ENCODE measurements at regions not wholly inside any gene's neighbourhood (a gene's known extent, or its start where the extent isn't known, plus 50 kb on each side); places are given as distances from the start of the nearest gene placed in this dataset.
"Not testable (repeated sequence)": the region's sequence is repeated elsewhere in the genome, so short reads cannot be mapped to it uniquely, and the experiment has no call there.

DNA sequence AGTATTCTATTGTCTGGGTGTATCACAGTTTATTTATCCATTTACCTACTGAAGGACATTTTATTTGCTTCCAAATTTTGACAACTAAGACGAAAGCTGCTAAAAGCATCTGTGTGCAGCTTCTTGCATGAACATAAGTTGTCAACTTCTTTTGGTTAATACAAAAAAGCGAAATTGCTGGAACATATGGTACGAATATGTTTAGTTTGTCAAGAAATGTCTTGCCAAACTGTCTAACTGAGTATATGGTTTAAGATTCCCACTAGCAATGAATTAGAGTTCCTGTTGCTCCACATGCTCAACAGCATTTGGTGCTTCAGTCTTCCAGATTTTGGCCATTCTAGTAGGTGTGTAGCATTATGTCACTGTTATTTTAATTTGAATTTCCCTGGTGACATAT, 372.3 kb upstream of the NRXN1 start:
- DNase-seq = no peak

DNA sequence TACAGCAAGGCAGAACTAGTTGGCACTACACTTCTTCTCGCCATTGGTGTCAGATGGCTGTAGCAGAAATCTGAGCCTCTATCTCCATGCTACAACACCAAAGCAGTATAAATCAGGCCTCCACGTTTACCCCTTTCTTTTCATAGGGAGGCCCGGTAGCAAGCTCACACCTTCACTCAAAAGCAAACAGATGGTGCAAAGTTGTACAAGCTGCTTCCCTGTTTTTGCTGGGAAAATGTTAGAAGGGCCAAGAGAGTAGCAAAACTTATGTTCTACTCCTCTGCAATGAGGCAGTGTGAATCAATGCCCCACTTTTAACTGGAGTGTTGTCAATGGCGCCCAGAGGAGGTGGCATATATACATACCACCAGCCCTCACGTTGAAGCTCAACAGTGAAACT, 369.6 kb upstream of the NRXN1 start:
- no peak for DNase-seq

DNA sequence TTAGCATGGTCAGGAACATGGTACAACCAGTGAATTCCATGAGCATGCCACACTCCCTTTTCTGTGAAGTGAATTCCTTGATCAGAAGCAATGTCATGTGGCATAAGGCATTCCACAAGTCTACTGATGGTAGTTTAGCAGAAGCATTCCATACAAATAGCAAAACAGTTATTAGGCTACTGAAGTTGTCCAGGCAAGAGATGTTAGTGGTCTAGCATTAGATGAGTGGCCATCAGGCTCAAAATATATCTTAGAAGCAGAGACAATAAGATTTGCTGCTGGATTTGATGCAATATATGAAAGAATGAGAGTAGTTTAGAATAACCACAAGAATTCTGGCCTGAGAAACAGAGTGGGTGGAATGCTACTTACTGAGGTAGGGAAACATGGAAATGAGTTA, 355.3 kb upstream of the NRXN1 start:
- no peak for DNase-seq

DNA sequence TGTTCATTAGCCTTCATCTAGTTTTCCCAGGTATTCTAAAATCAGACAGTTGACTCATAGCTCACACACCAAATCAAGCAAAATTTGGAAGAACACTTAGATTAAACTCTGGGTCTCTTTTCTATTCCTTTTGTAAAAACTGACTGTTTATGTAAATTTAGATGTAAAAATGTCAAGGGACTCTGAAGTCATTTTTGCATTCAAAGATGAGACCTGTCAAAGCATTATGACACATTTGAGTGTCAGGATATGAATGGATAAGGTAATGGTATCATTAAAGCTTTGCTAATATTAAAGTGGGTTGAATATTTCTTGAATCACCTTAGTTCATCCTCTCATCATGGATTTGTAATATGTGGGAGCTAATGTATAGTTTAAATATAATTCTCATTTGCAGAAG, 348.1 kb upstream of the NRXN1 start:
- DNase-seq = no peak

DNA sequence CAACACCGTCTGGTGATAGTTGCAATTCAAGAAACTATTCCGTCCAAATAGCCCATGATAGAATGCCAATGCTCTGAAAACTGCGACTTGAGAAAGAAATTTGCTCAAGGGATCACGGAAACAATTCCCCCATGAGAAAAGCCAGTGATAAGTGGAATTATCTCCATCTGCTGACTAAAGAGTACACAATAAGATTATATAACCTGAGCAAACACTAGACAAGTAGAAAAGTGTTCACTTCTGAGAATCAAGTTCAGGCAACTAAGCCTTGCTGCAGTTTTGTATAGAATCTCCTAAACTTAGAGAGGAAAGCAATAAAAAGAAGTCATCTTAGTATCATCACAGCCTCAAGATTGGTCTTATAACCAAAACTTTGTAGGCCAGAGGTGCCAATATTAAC, 336.3 kb upstream of the NRXN1 start:
- DNase-seq = no peak

DNA sequence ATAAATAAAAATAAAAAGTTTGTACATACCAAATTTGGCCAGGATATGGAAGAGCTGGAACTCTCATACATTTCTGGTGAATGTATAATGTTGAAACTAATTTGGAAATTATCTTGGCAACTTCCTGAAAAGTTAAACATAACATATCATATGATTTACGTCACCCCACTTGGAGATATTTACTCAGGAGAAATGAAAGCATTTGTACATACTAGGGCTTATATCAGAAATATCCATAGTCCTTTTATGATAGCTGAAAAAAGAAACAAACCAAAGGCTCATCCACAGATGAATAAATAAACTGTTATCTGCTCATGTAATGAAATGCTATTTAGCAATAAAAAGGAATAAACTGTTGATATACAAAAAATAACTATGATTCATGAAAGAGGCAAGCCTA, 318.2 kb upstream of the NRXN1 start:
- no peak for DNase-seq

DNA sequence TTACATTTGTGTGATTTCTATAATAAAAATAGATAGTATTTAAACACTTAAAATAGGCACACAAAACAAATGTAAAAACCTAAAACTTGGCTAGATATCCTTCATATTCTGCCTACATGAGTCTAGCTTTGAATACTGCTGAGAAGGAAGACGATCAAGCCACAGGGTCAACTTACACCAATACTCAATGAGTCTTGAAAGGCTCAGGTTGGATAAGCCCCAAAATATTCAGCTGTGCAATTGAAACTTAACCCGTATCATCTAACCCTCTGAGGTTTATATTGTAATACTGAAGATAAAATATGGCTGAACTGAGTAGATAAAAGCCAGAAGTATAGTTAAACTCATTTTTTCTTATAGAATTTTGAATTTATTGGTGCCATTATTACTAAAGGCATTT, 313.0 kb upstream of the NRXN1 start:
- no peak for DNase-seq

DNA sequence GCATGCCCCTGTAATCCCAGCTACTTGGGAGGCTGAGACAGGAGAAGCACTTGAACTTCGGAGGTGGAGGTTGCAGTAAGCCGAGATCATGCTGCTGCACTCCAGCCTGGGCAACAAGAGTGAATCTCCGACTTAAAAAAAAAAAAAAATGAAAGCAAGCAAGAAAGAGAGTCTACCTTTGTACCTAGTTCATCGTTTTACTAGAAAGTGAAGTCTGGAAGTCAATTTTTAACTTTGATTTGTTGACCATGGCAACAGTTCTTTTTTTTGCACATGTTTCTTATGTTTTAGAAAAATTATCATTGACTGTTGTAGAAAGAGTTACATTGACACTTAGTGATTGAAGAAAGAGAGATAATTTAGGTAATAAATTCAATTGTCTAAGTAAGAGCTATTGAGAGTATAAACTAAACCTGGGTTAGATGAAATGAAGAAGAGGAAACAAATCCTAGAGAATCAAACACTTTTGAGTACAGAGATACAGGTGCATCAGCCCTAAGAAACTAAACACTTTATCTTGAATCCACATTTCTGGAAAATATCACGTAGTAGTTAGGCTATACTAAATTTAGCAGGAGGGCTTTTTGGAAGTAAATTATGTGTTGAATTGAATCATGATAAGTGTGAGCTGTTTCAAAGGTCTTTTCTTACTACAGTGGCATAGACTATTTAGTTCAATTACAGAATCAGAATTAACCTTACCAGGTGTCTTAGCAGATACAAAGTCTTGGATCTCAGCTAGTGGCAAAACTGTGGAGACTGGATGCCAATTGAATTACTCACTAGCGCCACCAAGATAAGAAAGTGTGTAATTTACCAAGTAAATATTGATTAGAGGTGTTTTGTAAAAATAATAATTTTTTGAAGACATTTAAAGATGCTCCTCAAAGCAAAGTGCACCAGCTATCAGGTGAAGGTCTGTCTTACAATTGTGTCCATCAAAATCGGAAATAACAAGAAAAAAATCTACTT, 303.4 kb upstream of the NRXN1 start:
- no peak for DNase-seq

DNA sequence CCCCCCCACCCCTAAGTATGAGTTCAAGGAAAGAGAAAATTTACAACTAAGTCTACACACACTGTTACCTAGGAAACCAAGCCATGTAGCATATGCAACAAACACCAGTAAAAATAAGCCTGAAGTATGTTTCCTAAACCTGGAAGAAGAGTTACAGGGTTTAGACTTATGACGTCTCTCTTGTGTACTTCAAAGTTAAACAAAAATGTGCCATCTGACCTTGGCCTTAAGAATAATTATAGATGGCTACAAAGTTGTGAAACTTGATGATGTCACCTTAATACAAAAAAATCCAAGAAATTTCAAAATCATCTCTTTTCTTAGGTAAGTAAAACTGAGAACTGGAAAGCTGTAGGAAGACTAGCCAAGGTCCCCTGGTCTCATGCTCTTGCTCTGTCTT, 297.6 kb upstream of the NRXN1 start:
- DNase-seq = no peak

DNA sequence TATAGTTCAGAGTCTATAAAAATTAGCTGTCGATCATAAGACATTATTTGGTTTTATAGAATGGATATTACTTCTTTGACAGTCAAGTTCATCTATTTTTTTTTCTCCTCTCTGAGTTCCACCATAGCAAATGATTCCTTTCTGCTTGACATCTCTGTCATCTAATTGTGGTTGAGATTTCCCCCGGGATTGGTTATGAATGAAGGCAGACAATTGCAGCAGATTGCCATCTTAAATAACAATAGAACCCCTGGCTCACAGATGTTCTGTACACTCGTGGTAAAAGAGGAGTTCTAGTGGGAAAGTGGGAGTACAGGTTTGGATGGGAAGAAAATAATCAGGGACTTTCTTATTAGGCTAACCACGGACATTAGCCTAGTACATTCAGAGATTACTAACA, 292.1 kb upstream of the NRXN1 start:
- DNase-seq = no peak

DNA sequence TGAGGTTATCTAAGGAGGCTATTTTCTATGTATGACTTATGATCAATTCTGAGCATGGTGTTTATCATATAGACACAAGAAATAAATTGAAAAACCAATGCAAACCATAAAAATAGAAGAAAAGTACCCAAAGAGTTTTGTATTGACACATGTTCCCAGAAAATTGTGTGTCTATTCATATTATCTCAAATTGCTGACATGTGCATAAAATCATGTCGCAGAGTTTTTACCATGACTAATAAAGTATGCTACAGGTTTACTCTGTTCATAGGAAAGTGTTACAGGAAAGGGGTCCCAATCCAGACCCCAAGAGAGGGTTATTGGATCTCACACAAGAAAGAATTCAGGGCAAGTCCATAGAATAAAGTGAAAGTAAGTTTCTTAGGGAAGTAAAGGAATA, 290.7 kb upstream of the NRXN1 start:
- DNase-seq = no peak

DNA sequence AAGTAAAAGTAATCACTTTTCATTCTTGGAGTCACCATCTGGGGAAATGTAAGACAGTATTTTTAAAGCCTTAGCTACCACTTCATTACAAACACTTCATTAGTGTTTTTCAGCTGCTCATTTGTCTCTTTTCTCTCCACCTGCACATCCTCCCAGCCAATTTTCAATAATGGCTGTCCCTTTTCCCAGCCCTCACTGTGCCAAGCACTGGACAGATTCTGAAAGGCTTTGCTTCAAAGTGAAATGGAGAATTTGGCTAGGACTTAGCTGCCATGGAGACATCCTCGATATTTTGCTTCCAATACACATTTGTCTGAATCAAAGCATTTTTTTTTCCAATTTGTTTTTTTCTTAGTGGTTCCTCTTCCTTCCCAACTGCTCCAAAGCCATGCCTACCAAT, 272.4 kb upstream of the NRXN1 start:
- no peak for DNase-seq

DNA sequence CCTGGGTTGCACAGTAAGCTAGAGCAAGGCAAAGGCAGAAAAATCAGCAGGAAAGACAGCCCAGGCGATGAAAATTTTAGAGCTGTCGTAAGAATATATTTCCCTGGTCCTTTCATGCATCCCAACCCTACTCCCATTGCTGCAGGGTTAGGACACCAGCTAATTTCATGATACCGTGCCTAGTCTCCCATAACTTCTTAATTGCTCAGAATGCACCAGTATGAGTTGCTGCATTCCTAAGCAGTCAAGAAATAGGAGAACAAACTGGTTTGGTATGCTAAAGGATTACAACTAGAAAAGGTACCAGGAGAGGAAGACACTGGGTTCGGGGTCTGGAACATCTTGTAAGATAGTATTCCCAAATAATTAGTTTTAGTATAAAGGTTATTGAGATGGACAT, 269.4 kb upstream of the NRXN1 start:
- DNase-seq = no peak

DNA sequence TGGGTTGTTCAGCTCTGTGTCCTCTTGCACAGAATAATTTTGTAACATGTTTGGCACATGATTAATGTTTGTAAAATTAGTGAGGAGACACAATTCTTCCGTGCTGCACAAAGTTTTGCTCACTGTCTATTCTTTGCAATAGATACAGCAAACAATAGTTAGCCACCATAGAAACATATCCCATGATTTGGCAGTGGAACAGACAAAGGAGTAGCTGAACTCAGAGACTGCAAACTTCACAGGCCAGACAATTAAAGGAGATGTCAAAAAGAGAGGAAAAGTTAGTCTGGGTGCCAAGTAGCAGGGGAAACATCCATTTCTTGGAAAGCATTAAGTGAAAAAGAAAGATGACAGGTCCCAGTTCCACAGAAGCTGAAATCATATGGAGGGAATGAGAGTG, 267.4 kb upstream of the NRXN1 start:
- DNase-seq = no peak

DNA sequence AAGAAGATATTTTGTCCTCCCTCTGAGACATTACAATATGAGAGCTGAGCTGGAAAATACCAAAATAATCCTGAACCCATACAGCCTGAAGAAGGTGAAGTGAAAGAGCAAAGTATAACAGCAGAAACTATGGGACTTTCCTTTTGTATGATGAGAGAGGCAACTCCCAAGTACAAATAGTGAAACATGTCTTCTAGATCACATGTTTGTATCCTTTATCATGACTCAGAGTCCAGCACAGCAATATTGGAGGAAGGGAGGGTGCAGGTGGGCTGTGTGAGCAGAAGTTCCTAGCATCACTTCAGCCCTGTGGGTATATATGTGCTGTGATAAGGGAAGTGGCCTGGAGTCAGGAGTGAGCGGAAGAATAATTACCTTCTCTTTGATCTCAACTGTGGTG, 265.6 kb upstream of the NRXN1 start:
- no peak for DNase-seq

DNA sequence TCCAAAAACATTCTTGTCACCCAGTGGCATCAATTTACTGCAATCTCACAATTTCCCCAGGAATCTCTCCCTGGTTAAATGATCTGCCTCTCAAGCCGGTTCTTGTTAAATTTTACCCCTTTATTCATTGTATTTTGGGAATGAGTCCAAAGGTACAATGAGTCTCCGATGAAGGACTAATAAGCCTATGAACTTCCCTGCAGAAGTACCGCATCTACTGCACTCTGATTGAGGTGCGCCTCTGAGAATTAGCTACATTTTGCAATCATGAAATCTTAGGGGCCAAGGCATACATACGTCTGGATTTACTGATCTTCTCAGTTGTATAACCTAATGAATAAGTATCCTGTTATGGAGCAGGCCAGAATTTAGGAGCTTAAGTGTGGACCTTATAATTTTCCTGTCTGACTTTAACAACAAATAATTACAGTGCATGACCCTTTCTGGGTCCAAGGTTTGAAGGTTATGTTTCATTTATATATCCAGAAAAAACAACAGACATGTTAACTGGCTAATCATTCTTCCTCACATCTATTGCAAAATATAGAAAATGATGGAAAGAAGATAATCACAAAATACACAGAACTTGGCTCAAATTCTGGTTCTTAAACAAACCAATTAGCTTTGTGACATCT, 261.8 kb upstream of the NRXN1 start:
- DNase-seq = no peak

DNA sequence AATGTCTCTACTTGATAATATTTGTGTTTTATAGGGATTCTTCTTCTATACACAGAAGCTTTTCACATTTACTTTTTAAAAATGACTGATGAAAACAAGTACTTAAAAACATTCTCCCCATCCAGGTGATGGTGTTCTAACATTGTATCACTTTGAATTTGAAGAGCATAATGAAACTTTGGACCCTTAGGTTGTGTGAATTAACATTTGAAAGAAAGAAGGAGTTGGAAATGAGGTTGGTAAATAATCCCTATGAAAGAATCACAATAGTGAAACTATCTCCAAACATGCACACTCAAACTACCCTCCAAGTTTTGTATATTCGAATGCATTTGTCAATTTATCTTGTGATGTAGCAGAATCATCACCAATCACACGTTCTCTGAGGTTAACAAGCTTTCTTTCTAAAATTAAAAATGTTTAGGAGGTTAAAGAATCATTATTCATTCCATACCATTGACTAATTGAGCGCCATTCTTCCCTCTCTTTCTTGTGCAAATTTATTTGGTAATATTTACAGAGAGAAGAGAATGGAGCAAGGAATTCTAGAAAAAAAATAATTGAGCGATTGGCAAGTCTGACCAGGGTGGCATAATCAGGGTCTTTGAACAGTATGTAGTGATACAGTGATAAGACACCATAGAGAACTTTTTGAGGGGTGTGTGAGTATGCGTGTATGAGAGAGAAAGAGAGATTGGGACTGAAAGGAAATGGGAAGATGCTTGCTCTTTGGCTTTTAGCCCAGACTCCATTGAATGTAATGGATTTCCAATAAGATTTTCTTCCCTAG, 260.0 kb upstream of the NRXN1 start:
- no peak for DNase-seq

DNA sequence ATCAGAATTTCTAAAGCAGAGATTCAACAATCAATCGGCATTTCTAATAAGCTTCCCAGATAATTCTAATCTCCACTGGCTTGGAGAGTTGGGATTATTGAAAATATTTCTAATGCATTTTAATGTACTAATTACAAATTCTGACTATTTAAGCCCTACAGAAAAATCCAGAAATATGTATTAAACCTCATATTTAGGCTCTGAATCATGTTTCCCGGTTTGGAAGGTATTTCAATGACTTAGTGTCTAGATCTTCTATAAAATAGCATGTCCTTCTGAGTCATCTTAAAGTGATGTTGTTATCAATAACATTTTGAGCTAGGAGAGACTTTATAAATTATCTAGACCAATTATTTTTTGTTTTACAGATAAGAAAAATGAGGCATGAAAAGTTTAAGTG, 258.8 kb upstream of the NRXN1 start:
- DNase-seq = no peak

DNA sequence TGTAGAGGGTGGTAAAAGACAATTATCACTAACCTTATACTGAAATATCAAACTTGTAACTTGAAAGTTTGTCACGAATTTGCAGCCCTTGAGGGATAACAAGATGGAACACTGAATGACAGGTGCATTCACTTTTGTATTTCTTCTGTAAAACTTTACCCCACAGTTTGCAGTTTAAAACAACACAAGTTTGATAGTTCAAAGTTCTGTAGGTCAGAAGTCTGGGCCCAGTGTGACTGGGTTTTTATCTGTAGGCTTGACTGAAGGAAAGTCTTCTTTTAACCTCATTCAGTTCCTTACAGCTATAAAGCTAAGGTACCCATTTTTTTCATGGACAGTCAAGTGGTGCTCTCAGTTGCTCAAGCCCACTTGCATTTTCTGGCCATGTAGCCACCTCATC, 257.1 kb upstream of the NRXN1 start:
- no peak for DNase-seq

DNA sequence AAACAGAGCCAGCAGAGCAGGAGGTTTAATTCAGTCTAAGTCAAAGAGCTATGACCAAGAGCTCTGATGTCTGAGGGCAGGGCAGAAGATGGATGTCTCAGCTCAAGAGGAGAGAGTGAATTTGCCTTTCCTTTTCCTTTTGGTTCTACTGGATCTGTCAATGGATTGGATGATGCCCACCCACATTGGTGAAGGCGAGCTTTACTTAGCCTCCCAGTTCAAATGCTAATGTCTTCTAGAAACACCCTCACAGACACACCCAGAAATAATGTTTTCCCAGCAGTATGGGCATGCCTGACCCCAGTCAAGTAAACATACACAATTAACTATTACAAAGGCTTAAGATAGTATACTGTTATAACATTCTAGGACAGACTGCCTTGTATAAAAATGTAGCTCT, 236.3 kb upstream of the NRXN1 start:
- no peak for DNase-seq

DNA sequence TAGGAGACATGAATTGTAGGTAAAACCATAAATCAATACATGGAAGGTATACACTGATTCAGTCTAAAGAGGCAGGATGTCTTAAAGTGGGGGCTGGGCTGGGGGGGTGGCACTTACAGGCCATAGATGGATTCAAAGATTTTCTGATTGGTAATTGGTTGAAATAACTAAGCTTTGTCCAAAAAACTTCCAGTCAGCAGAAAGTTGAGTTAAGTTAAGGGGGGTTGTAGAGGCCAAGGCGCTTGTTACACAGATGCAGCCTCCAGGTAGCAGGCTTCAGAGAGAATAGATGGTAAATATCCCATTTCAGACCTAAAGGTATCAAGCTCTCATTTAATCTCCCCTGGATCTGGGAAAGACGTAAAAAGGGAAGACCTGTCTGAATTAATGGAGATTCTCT, 233.6 kb upstream of the NRXN1 start:
- no peak for DNase-seq

DNA sequence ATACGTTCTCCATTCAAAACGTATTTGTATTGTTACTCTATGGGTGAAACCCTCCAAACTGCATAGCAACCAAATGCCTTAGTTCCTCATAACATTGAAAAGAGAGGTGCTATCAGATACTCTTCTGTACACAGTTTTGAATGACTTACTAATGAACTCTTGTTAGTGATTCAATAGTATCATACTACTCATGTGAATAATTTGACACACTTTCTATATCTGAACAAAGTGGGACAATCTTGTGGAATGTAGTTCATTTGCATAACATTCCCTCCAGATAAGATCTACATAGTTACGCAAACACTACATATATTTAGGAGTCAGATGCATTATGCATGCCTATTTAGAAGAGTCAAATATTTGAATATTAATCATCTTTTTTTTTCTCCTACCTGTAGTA, 232.0 kb upstream of the NRXN1 start:
- DNase-seq = no peak

DNA sequence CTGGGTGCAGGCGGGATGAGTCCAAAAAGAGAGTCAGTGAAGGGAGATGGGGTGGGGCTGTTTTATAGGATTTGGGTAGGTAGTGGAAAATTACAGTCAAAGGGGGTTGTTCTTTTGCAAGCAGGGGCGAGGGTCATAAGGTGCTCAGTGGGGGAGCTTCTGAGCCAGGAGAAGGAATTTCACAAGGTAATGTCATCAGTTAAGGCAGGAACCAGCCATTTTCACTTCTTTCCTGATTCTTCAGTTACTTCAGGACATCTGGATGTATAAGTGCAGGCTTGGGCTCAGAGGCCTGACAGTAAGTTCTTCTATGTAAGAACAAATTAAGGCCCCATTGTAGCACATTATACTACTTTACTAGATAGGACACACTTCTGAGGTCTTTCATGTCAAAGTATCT, 231.2 kb upstream of the NRXN1 start:
- not testable (repeated sequence) for DNase-seq

DNA sequence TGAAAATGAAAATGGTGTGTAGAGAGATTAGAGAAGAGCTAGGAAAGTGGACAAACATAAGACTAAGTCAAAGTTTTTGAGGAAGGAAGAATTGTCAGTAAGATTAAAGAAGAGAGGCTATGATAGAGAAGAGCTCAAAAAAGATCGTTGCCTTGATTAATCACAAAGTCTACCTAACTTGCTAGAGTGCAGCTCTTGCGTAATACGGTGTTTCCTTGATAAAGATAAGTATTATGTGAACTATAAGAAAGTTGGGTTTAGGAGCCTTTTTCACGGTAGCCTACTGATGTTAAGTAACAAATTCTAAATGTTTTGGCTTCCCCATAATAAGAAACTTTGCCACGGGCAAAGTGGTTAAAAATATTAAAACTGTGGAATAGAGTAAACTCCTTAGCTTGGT, 226.4 kb upstream of the NRXN1 start:
- DNase-seq = no peak

All from central memory CD4-positive, alpha-beta T cell (primary cell).